GM23338 (cell line): ENCODE measurements at regions not wholly inside any gene's neighbourhood (a gene's known extent, or its start where the extent isn't known, plus 50 kb on each side); places are given as distances from the start of the nearest gene placed in this dataset.

Source experiments
- ATAC-seq: fragments of 200-7000 bp; cut with Tn5 transposase; 3 replicates; pipeline ENCODE4 v1.9.1; 2020
- DNase-seq: peaks from one replicate; pipeline ENCODE4 v3.0.0-alpha.2; 2015; ENCODE audit warnings: low spot score
- H2AFZ ChIP-seq: fragments of 200-600 bp; sonication (generic); 2 replicates; pipeline ENCODE4 v1.8.0; 2016; ENCODE audit warnings: antibody characterized with exemption, mild to moderate bottlenecking, moderate library complexity
- H3F3A ChIP-seq: fragments of 200-600 bp; sonication (generic); replicated peaks from 2 replicates; pipeline ENCODE4 v1.8.0; 2017; ENCODE audit warnings: antibody characterized with exemption, mixed run types, low read depth
- H3K27ac ChIP-seq: fragments of 200-600 bp; sonication (generic); 2 replicates; pipeline ENCODE4 v1.6.1; 2016; ENCODE audit warnings: low read depth
- H3K27me3 ChIP-seq: fragments of 200-600 bp; sonication (generic); 2 replicates; pipeline ENCODE4 v1.8.0; 2016; ENCODE audit warnings: mild to moderate bottlenecking, mixed run types, moderate library complexity; ENCODE audit not compliant: insufficient read depth
- H3K36me3 ChIP-seq: fragments of 200-600 bp; sonication (generic); 2 replicates; pipeline ENCODE4 v1.8.0; 2016; ENCODE audit warnings: mild to moderate bottlenecking; ENCODE audit not compliant: insufficient read depth
- H3K4me1 ChIP-seq: fragments of 200-600 bp; sonication (generic); 2 replicates; pipeline ENCODE4 v1.8.0; 2016; ENCODE audit warnings: mild to moderate bottlenecking, moderate library complexity; ENCODE audit not compliant: insufficient read depth
- H3K4me2 ChIP-seq: fragments of 200-600 bp; sonication (generic); 2 replicates; pipeline ENCODE4 v1.7.1; 2017; ENCODE audit warnings: mixed run types
- H3K4me3 ChIP-seq: fragments of 200-600 bp; sonication (generic); 2 replicates; pipeline ENCODE4 v1.6.1; 2016; ENCODE audit warnings: mixed run types
- H3K79me2 ChIP-seq: fragments of 200-600 bp; sonication (generic); replicated peaks from 2 replicates; pipeline ENCODE4 v1.8.0; 2017; ENCODE audit warnings: mild to moderate bottlenecking; ENCODE audit not compliant: insufficient read depth
- H3K9me2 ChIP-seq: fragments of 200-600 bp; sonication (generic); 2 replicates; pipeline ENCODE4 v1.8.0; 2017; ENCODE audit not compliant: insufficient read depth
- H4K20me1 ChIP-seq: fragments of 200-600 bp; sonication (generic); replicated peaks from 2 replicates; pipeline ENCODE4 v1.8.0; 2017; ENCODE audit warnings: mild to moderate bottlenecking; ENCODE audit not compliant: insufficient read depth
- H3K27ac Mint-ChIP-seq: 2 replicates; pipeline ENCODE4 v1.8.0; 2020; ENCODE audit warnings: inconsistent platforms, mild to moderate bottlenecking, moderate library complexity, mixed read lengths
- H3K27me3 Mint-ChIP-seq: 3 replicates; pipeline ENCODE4 v1.8.0; 2022; ENCODE audit warnings: low read depth, mild to moderate bottlenecking, moderate library complexity, mixed read lengths, inconsistent platforms; ENCODE audit not compliant: insufficient read depth, poor library complexity
- H3K36me3 Mint-ChIP-seq: 3 replicates; pipeline ENCODE4 v1.8.0; 2021; ENCODE audit warnings: low read depth, mild to moderate bottlenecking, inconsistent platforms, moderate library complexity, mixed read lengths
- H3K4me1 Mint-ChIP-seq: 3 replicates; pipeline ENCODE4 v1.8.0; 2020; ENCODE audit warnings: mild to moderate bottlenecking, inconsistent platforms, mixed read lengths
- H3K4me3 Mint-ChIP-seq: 3 replicates; pipeline ENCODE4 v1.8.0; 2021; ENCODE audit warnings: moderate library complexity, mild to moderate bottlenecking, inconsistent platforms, mixed read lengths
- H3K9me3 Mint-ChIP-seq: 3 replicates; pipeline ENCODE4 v1.8.0; 2020; ENCODE audit warnings: moderate library complexity, mild to moderate bottlenecking, inconsistent platforms, mixed read lengths
- EZH2 ChIP-seq: fragments of 200-600 bp; sonication (generic); IDR thresholded peaks from one replicate; pipeline ENCODE4 v1.8.0; 2017; ENCODE audit warnings: antibody characterized with exemption, mild to moderate bottlenecking, low read depth; ENCODE audit not compliant: unreplicated experiment
- NANOG ChIP-seq: IDR thresholded peaks from 2 replicates; pipeline ENCODE4 v1.6.1; 2016; ENCODE audit warnings: antibody characterized with exemption, borderline replicate concordance
- POLR2AphosphoS5 ChIP-seq: IDR thresholded peaks from 2 replicates; pipeline ENCODE4 v1.6.1; 2016; ENCODE audit warnings: antibody characterized with exemption, low read depth
- STAT1 ChIP-seq: IDR thresholded peaks from one replicate; pipeline ENCODE4 v1.6.1; 2016; ENCODE audit warnings: antibody characterized with exemption; ENCODE audit not compliant: unreplicated experiment
- ZNF114 ChIP-seq: fragments of 250-450 bp; sonication (Bioruptor Pico); IDR thresholded peaks from 2 replicates; pipeline ENCODE4 v1.5.0; 2020; ENCODE audit warnings: mild to moderate bottlenecking, moderate library complexity
- ZNF331 ChIP-seq: fragments of 250-450 bp; sonication (Bioruptor Pico); IDR thresholded peaks from 2 replicates; pipeline ENCODE4 v1.5.0; 2020; ENCODE audit warnings: low read depth, mild to moderate bottlenecking, moderate library complexity
- TF ChIP-seq, protein P1 (sequence below): IDR thresholded peaks from one replicate; pipeline ENCODE4 v1.6.1; 2018; ENCODE audit warnings: antibody characterized with exemption; ENCODE audit not compliant: unreplicated experiment
- TF ChIP-seq, protein P2 (sequence below), 2 experiments: fragments of 200-600 bp in 1 of 2; sonication (generic) in 1 of 2; conservative IDR thresholded peaks; 2 replicates each; pipeline versions ENCODE4 v1.5.1 to v1.6.1; 2016 to 2017; ENCODE audit warnings: antibody characterized with exemption in 2 of 2, low read depth in 2 of 2, mild to moderate bottlenecking in 2 of 2, moderate library complexity in 1 of 2

GRCh38 chr1:218079347-218079746 is 205.7 kb upstream of the RRP15 start:
- Mint-ChIP-seq H3K27me3 (peaks cover 3% of the 10 kb centered on the region), H3K36me3 (no peaks in the 10 kb centered on the region), H3K9me3 (no peaks in the 10 kb centered on the region), H3K27ac (no peak overlapping the region), H3K4me1 (peaks cover 9% of the 10 kb centered on the region; the same call in 2 of the 3 replicates), H3K4me3 (no peak overlapping the region)
- Histone ChIP-seq H3K4me3 (no peak overlapping the region), H2AFZ (no peak overlapping the region; the same call in 1 of the 2 replicates), H4K20me1 (no peaks in the 10 kb centered on the region), H3K79me2 (no peaks in the 10 kb centered on the region), H3K4me2 (no peak overlapping the region), H3K4me1 (peaks cover 4% of the 10 kb centered on the region), H3K9me2 (no peaks in the 10 kb centered on the region), H3K27me3 (no peaks in the 10 kb centered on the region), H3K36me3 (no peaks in the 10 kb centered on the region; the same call in 1 of the 2 replicates), H3F3A (no peaks in the 10 kb centered on the region), H3K27ac (no peak overlapping the region)
- no peak for ATAC-seq
- DNase-seq, result no peak
- no peak for TF ChIP-seq EZH2

DNA sequence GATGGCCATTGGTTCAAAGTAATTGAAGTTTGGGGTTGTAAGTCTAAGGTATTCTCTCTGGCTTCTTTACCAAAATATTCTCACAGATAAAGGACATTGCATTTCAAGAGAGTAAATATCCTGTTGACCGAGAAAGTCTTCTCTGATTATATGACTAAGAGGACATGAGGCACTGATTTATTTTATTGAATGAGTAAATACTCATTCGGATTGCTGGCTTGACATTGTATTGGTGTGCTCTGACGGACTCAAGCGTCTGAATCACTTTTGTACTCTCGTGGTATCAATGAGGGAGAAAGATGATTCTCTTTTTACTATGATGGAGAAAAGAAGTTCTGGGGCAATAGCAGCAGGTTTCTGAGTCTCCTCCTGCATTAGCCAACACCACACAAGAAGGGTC is 205.3 kb upstream of the RRP15 start:
- H3K36me3 ChIP-seq, result no peaks in the 10 kb centered on the region; the same call in 1 of the 2 replicates
- H3K27ac Mint-ChIP-seq, result no peak overlapping the region
- no peak overlapping the region for H3K27ac ChIP-seq
- H3K36me3 Mint-ChIP-seq, result no peaks in the 10 kb centered on the region
- no peaks in the 10 kb centered on the region for H4K20me1 ChIP-seq
- no peaks in the 10 kb centered on the region for H3K9me3 Mint-ChIP-seq
- H3K4me3 ChIP-seq, result no peak overlapping the region
- no peaks in the 10 kb centered on the region for H3K9me2 ChIP-seq
- H3K4me3 Mint-ChIP-seq, result no peak overlapping the region
- ATAC-seq (no peak), DNase-seq (no peak)
- H2AFZ ChIP-seq, result no peak overlapping the region
- H3K27me3 ChIP-seq, result no peaks in the 10 kb centered on the region
- H3K4me1 ChIP-seq, result peaks cover 4% of the 10 kb centered on the region
- H3K79me2 ChIP-seq, result no peaks in the 10 kb centered on the region
- peaks cover 4% of the 10 kb centered on the region for H3K27me3 Mint-ChIP-seq
- TF ChIP-seq EZH2 (no peak), STAT1 (no peak), ZNF114 (no peak), POLR2AphosphoS5 (no peak), ZNF331 (CRISPR knock-in tag) (no peak), NANOG (no peak)
- TF ChIP-seq, protein P1, sequence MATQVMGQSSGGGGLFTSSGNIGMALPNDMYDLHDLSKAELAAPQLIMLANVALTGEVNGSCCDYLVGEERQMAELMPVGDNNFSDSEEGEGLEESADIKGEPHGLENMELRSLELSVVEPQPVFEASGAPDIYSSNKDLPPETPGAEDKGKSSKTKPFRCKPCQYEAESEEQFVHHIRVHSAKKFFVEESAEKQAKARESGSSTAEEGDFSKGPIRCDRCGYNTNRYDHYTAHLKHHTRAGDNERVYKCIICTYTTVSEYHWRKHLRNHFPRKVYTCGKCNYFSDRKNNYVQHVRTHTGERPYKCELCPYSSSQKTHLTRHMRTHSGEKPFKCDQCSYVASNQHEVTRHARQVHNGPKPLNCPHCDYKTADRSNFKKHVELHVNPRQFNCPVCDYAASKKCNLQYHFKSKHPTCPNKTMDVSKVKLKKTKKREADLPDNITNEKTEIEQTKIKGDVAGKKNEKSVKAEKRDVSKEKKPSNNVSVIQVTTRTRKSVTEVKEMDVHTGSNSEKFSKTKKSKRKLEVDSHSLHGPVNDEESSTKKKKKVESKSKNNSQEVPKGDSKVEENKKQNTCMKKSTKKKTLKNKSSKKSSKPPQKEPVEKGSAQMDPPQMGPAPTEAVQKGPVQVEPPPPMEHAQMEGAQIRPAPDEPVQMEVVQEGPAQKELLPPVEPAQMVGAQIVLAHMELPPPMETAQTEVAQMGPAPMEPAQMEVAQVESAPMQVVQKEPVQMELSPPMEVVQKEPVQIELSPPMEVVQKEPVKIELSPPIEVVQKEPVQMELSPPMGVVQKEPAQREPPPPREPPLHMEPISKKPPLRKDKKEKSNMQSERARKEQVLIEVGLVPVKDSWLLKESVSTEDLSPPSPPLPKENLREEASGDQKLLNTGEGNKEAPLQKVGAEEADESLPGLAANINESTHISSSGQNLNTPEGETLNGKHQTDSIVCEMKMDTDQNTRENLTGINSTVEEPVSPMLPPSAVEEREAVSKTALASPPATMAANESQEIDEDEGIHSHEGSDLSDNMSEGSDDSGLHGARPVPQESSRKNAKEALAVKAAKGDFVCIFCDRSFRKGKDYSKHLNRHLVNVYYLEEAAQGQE, result no peak
- TF ChIP-seq, protein P2, sequence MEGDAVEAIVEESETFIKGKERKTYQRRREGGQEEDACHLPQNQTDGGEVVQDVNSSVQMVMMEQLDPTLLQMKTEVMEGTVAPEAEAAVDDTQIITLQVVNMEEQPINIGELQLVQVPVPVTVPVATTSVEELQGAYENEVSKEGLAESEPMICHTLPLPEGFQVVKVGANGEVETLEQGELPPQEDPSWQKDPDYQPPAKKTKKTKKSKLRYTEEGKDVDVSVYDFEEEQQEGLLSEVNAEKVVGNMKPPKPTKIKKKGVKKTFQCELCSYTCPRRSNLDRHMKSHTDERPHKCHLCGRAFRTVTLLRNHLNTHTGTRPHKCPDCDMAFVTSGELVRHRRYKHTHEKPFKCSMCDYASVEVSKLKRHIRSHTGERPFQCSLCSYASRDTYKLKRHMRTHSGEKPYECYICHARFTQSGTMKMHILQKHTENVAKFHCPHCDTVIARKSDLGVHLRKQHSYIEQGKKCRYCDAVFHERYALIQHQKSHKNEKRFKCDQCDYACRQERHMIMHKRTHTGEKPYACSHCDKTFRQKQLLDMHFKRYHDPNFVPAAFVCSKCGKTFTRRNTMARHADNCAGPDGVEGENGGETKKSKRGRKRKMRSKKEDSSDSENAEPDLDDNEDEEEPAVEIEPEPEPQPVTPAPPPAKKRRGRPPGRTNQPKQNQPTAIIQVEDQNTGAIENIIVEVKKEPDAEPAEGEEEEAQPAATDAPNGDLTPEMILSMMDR (conservative IDR thresholded peaks at IDR 0.05; ENCODE audit: low read depth in 2 of 2), result no peak
- H3F3A ChIP-seq, result no peaks in the 10 kb centered on the region
- H3K4me2 ChIP-seq, result no peak overlapping the region
- H3K4me1 Mint-ChIP-seq, result peaks cover 9% of the 10 kb centered on the region; the same call in 2 of the 3 replicates
